ENCODE measurements at regions not wholly inside any gene's neighbourhood (a gene's known extent, or its start where the extent isn't known, plus 50 kb on each side); places are given as distances from the start of the nearest gene placed in this dataset.
"Not testable (repeated sequence)": the region's sequence is repeated elsewhere in the genome, so short reads cannot be mapped to it uniquely, and the experiment has no call there.

DNA sequence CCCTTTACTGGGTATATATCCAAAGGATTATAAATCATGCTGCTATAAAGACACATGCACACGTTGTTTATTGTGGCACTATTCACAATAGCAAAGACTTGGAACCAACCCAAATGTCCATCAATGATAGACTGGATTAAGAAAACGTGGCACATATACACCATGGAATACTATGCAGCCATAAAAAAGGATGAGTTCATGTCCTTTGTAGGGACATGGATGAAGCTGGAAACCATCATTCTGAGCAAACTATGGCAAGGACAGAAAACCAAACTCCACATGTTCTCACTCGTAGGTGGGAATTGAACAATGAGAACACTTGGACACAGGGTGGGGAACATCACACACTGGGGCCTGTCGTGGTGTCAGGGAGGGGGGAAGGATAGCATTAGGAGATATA lies 59.2 kb downstream of the CXorf49B start:
- not testable (repeated sequence) for FAIRE-seq; DNase-seq (ENCODE audit: low spot score)

DNA sequence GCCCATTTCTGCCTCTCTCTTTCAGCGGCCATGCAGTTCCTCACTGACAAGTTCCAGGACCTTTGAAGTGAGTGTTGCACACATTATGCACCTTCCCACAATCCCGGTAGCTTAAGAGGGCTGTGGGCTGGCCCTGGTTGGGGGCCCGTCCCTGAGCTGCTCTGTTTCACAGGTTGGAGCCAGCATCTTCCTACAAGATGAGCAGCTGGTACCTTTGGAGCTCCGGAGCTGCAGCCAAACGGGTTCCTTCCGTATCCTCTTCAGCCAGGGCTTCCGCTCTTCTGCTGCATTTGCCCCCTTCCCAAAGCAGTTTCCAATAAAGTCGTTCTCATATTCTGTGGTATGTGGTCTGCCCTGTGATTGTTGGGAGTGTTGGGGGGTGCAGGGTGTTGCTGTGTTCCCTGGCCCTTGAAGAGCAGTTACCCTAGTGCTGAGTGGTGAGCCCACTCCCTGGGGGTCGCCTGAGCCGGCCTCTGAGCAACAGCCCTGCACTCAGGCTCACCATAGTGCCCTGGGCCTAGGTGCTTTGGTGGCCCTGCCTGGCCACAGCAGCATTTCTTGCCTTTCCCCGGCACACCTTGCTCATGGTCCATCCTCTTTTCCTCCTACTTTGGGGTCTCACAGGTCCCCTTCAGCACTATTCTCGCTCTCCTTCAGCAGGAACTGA lies 60.4 kb downstream of the CXorf49B start:
- FAIRE-seq (no peak), DNase-seq (ENCODE audit: low spot score) (no peak)

DNA sequence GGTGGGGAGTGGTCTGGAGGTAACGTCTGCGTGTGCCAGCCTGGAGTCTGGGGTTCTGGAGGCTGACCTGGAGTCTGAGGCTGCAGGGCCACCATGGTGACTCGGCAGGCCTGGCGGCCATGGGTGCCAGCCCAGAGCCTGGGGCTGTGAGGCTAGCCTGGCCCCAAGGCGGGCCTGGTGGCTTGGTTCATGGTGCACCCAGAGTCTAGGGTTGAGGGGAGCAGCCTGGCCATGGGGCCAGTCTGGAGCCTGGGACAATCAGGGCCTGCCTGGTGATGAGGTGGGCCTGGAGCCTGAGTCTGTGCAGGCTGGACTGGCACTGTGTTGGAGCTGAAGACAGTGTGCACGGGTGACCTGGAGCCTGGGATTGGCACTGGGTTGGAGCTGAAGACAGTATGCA lies 64.9 kb downstream of the CXorf49B start:
- FAIRE-seq (no peak), DNase-seq (ENCODE audit: low spot score) (no peak)

DNA sequence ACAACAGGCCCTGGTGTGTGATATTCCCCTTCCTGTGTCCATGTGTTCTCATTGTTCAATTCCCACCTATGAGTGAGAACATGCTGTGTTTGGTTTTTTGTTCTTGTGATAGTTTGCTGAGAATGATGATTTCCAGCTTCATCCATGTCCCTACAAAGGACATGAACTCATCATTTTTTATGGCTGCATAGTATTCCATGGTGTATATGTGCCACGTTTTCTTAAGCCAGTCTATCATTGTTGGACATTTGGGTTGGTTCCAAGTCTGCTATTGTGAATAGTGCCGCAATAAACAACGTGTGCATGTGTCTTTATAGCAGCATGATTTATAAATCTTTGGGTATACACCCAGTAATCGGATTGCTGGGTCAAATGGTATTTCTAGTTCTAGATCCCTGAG lies 72.6 kb upstream of the NHSL2 start:
- FAIRE-seq; DNase-seq (ENCODE audit: low spot score): not testable (repeated sequence)

DNA sequence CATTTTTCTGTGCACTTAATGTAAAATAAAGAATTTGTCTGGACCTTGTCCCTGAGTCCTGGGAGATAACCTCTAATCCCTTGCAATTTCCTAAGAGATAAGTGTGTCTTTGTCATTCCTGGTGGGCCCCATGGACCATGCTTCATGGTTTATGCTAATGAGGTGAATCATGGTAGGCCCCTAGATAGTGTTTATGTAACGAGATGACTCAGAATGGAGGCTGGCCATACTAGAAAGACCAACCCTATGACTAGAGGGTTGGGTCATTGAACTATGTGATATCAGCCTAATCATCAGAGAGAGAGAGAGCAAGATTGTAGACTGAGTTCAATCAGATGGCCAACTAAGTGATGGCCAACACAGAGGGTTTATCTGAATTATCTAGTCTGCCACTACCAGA lies 64.2 kb upstream of the NHSL2 start:
- DNase-seq (ENCODE audit: low spot score) = peak; percentile 31
- no peak for FAIRE-seq

DNA sequence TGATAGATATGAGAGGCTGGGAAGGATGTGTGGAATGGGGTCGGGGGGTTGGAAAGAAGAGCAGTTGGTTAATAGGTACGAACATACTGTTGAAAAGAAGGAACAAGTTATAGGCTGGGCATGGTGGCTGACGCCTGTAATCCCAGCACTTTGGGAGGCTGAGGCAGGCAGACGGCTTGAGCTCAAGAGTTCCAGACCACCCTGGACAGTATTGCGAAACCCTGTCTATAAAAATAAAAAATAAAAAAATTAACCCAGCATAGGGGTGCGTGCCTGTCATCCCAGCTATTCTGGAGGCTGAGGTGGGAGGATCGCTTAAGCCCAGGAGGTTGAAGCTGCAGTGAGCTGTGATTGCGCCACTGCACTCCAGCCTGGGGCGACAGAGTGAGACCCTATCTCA lies 58.5 kb upstream of the NHSL2 start:
- no peak for DNase-seq (ENCODE audit: low spot score)
- no peak for FAIRE-seq

DNA sequence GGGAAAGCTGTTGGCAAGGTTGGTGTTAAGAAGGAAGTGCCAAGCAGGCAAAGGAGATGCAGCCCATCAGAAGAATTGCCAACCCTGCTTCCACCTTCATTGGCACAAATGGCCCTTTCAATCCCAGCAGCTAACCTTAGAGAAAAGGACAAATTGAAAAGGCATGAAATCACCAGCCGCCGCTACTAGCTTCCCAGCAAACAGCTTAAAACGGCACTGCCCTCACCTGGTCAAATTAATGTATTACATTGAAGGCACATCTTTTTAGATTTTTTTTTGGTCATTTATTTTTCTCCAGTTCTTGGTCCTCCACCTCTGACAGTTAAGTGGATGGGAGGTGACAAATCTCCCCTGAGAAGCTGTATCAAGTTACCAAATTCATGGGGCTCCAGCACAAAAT lies 51.0 kb upstream of the NHSL2 start:
- FAIRE-seq = peak; percentile 34
- peak; percentile 9 for DNase-seq (ENCODE audit: low spot score)

Measured in RCC 7860 (cell line).